GM21825 (cell line): ENCODE measurements at regions not wholly inside any gene's neighbourhood (a gene's known extent, or its start where the extent isn't known, plus 50 kb on each side); places are given as distances from the start of the nearest gene placed in this dataset.

Experiments used
- ATAC-seq: cut with Tn5 transposase; IDR thresholded peaks from one replicate; pipeline ENCODE4 v1.9.1; 2021; ENCODE audit warnings: mild to moderate bottlenecking, moderate library complexity; ENCODE audit not compliant: unreplicated experiment

- ATAC-seq = no peak
Observed at GRCh38 chr12:97173688-97174410, 266.8 kb downstream of the NEDD1 start.

- ATAC-seq = no peak
Observed at GRCh38 chr12:97177481-97177880, 270.4 kb downstream of the NEDD1 start.

- no peak for ATAC-seq
Observed at GRCh38 chr12:97181571-97182265, 274.7 kb downstream of the NEDD1 start.

GRCh38 chr12:97182769-97183168 lies 275.7 kb downstream of the NEDD1 start:
- ATAC-seq = no peak

- ATAC-seq = no peak
Observed at GRCh38 chr12:97184127-97184773, 277.2 kb downstream of the NEDD1 start.

- no peak for ATAC-seq
Observed at GRCh38 chr12:97185567-97185966, 277.0 kb upstream of the RMST start.

- ATAC-seq = no peak
Observed at GRCh38 chr12:97194546-97194945, 268.1 kb upstream of the RMST start.

- ATAC-seq = no peak
Observed at GRCh38 chr12:97200181-97200580, 262.4 kb upstream of the RMST start.

GRCh38 chr12:97203408-97203807 lies 259.2 kb upstream of the RMST start:
- ATAC-seq = no peak

- ATAC-seq = no peak
Observed at GRCh38 chr12:97209997-97210396, 252.6 kb upstream of the RMST start.

GRCh38 chr12:97211416-97211930 lies 251.1 kb upstream of the RMST start:
- no peak for ATAC-seq

GRCh38 chr12:97216848-97217247 lies 245.8 kb upstream of the RMST start:
- no peak for ATAC-seq

- no peak for ATAC-seq
Observed at GRCh38 chr12:97222391-97222790, 240.2 kb upstream of the RMST start.

- no peak for ATAC-seq
Observed at GRCh38 chr12:97223419-97223818, 239.2 kb upstream of the RMST start.

- no peak for ATAC-seq
Observed at GRCh38 chr12:97229004-97229403, 233.6 kb upstream of the RMST start.

GRCh38 chr12:97235102-97235501 lies 227.5 kb upstream of the RMST start:
- ATAC-seq = no peak

GRCh38 chr12:97246368-97246767 lies 216.2 kb upstream of the RMST start:
- no peak for ATAC-seq

- ATAC-seq = no peak
Observed at GRCh38 chr12:97250483-97250882, 212.1 kb upstream of the RMST start.

GRCh38 chr12:97257726-97258125 lies 204.9 kb upstream of the RMST start:
- no peak for ATAC-seq

- ATAC-seq = no peak
Observed at GRCh38 chr12:97259098-97259497, 203.5 kb upstream of the RMST start.

GRCh38 chr12:97260786-97261185 lies 201.8 kb upstream of the RMST start:
- no peak for ATAC-seq

GRCh38 chr12:97267166-97267565 lies 195.4 kb upstream of the RMST start:
- no peak for ATAC-seq
